NB4 (cell line): ENCODE measurements at regions not wholly inside any gene's neighbourhood (a gene's known extent, or its start where the extent isn't known, plus 50 kb on each side); places are given as distances from the start of the nearest gene placed in this dataset.
"Not testable (repeated sequence)": the region's sequence is repeated elsewhere in the genome, so short reads cannot be mapped to it uniquely, and the experiment has no call there.

Source experiments
- CTCF ChIP-seq: IDR thresholded peaks from one replicate; pipeline ENCODE4 v1.5.1; 2012; ENCODE audit warnings: low read depth, low read length
- MAX ChIP-seq: IDR thresholded peaks from 2 replicates; pipeline ENCODE4 v1.6.1; 2011; ENCODE audit warnings: low read depth, low read length
- MYC ChIP-seq: IDR thresholded peaks from 2 replicates; pipeline ENCODE4 v1.6.1; 2011; ENCODE audit warnings: low read depth, low read length
- POLR2A ChIP-seq: IDR thresholded peaks from 2 replicates; pipeline ENCODE4 v1.6.1; 2011; ENCODE audit warnings: mild to moderate bottlenecking; ENCODE audit not compliant: insufficient read length; ENCODE audit errors: extremely low read depth

DNA sequence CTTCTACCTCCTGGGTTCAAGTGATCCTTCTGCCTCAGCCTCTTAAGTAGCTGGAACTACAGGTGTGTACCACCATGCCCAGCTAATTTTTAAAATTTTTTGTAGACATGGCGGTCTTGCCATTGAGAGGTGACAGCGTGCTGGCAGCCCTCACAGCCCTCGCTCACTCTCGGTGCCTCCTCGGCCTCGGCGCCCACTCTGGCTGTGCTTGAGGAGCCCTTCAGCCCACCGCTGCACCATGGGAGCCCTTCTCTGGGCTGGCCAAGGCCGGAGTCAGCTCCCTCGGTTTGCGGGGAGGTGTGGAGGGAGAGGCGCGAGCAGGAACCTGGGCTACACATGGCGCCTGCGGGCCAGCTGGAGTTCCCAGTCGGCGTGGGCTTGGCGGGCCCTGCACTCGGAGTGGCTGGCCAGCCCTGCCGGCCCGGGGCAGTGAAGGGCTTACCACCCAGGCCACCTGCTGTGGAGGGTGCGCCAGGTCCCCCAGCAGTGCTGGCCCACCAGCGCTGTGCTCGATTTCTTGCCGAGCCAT lies 111.1 kb downstream of the RAP2A start:
- not testable (repeated sequence) for TF ChIP-seq CTCF, POLR2A, MAX, MYC
